Sigmoid colon (tissue), 6 donors: ENCODE measurements at regions not wholly inside any gene's neighbourhood (a gene's known extent, or its start where the extent isn't known, plus 50 kb on each side); places are given as distances from the start of the nearest gene placed in this dataset.

ENCODE experiments used
- DNase-seq: peaks from one replicate; pipeline ENCODE4 v3.0.0-alpha.2; 2019
- H3K27ac ChIP-seq, 4 donors: fragments of 200-600 bp; sonication (generic); one replicate each; pipeline ENCODE4 v1.5.1; 2016 to 2019; ENCODE audit warnings: mild to moderate bottlenecking in 1 of 4
- H3K27me3 ChIP-seq, 3 donors: fragments of 200-600 bp; sonication (generic); one replicate each; pipeline ENCODE4 v1.5.1; 2019; ENCODE audit warnings: mild to moderate bottlenecking in 1 of 3
- H3K36me3 ChIP-seq, 4 donors: fragments of 200-600 bp; sonication (generic); one replicate each; pipeline ENCODE4 v1.5.1; 2016 to 2019
- H3K4me1 ChIP-seq, 4 donors: fragments of 200-600 bp; sonication (generic); one replicate each; pipeline ENCODE4 v1.5.1; 2017 to 2019
- H3K4me3 ChIP-seq, 4 donors: fragments of 200-600 bp; sonication (generic); one replicate each; pipeline ENCODE4 v1.5.1; 2017 to 2019; ENCODE audit warnings: mild to moderate bottlenecking in 2 of 4, moderate library complexity in 1 of 4
- H3K9me3 ChIP-seq, 4 donors: fragments of 200-600 bp in 3 of 4; sonication (generic) in 3 of 4; one replicate each; pipeline versions ENCODE4 v1.5.1 to v1.6.1; 2013 to 2019
- EP300 ChIP-seq, 4 donors: sonication (generic); formaldehyde crosslinking; IDR thresholded peaks; one replicate each; pipeline ENCODE4 v1.6.1; 2017; ENCODE audit warnings: antibody characterized with exemption in 4 of 4
- POLR2A ChIP-seq, 2 donors: fragments of 450-650 bp; IDR thresholded peaks; one replicate each; pipeline ENCODE4 v1.6.1; 2016; ENCODE audit warnings: antibody characterized with exemption in 2 of 2, mild to moderate bottlenecking in 2 of 2, moderate library complexity in 2 of 2
- POLR2AphosphoS5 ChIP-seq, 4 donors: sonication (generic); formaldehyde crosslinking; IDR thresholded peaks; one replicate each; pipeline ENCODE4 v1.6.1; 2017; ENCODE audit warnings: antibody characterized with exemption in 4 of 4
- WGBS, 2 donors: extraction: QIAGEN DNeasy Blood & Tissue Kit; methylation state at CpG; one replicate each; pipeline ENCODE4 v1.1.7; 2013; 5-methylcytosine and 5-hydroxymethylcytosine counted together
- intact Hi-C: fragments of 100-400 bp; cut with DNase I; formaldehyde crosslinking; loops from one replicate; pipeline ENCODE4 v1.15.1; 2023
- TF ChIP-seq, protein P1 (sequence below), 4 experiments: fragments of 450-650 bp in 3 of 4; fragments of 200-600 bp in 1 of 4; IDR thresholded peaks; one replicate each; pipeline ENCODE4 v1.5.1; 2016 to 2019; ENCODE audit warnings: antibody characterized with exemption in 4 of 4, mild to moderate bottlenecking in 3 of 4, moderate library complexity in 2 of 4
- donor health status: healthy with polysubstance abuse.
- donor health status: healthy.

DNA sequence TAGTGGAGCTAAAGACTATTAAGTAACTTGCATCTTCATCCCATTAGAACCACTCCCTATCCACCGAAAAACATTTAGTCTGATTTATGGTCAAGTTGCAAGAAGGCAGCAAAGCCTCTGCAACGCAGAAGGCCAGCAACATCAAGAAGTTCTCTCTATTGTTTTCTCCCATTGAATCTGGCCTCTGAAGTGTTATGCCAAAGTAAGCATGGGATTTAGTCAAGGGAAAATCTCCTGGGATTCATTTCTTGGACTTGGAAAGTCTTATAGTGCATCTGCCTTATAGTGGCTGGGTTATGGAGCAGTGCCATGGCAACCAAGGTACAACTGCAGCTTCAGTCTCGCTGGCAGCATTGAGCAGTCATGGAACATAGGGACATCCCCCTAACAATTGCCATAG, 87.7 kb upstream of the KRR1 start:
- intact Hi-C loops, result no loop called here
- WGBS, 2 donors, result 88 to 89% methylated on average over 3 of the region's 3 CpGs
- TF ChIP-seq EP300 (IDR thresholded peaks at IDR 0.05) (no peak), POLR2AphosphoS5 (IDR thresholded peaks at IDR 0.05) (no peak), POLR2A (IDR thresholded peaks at IDR 0.05) (no peak)
- TF ChIP-seq, protein P1, sequence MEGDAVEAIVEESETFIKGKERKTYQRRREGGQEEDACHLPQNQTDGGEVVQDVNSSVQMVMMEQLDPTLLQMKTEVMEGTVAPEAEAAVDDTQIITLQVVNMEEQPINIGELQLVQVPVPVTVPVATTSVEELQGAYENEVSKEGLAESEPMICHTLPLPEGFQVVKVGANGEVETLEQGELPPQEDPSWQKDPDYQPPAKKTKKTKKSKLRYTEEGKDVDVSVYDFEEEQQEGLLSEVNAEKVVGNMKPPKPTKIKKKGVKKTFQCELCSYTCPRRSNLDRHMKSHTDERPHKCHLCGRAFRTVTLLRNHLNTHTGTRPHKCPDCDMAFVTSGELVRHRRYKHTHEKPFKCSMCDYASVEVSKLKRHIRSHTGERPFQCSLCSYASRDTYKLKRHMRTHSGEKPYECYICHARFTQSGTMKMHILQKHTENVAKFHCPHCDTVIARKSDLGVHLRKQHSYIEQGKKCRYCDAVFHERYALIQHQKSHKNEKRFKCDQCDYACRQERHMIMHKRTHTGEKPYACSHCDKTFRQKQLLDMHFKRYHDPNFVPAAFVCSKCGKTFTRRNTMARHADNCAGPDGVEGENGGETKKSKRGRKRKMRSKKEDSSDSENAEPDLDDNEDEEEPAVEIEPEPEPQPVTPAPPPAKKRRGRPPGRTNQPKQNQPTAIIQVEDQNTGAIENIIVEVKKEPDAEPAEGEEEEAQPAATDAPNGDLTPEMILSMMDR (IDR thresholded peaks at IDR 0.05), result no peak

DNA sequence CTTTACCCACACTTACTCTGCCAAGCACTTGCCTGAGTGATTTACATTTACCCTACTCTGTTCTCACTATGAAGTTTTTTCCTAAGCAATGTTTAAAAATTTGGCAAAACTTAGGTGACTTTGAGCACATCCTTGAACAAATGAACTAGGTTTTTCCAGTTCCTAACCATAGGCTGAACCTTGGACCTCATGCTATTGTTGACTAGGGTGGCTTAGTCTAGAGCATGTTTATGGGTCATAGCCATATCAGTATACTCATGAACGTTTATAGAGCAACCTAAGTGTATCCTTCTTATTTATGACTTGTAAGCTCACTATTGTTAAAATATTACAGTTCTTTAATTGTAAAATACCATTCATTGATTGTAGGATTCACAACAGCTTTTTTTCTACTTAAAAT, 85.0 kb upstream of the KRR1 start:
- no peak for TF ChIP-seq POLR2AphosphoS5 (IDR thresholded peaks at IDR 0.05)
- TF ChIP-seq EP300 (IDR thresholded peaks at IDR 0.05), result no peak
- TF ChIP-seq, protein P1 (IDR thresholded peaks at IDR 0.05), result no peak
- no peak for TF ChIP-seq POLR2A (IDR thresholded peaks at IDR 0.05)
- H3K27ac ChIP-seq, result no peak overlapping the region

More for the DNA sequence above, 87.7 kb upstream of the KRR1 start:
- Histone ChIP-seq H3K4me3 (no peak overlapping the region), H3K9me3 (no peaks in the 10 kb centered on the region), H3K36me3 (no peaks in the 10 kb centered on the region), H3K27ac (no peak overlapping the region), H3K27me3 (no peaks in the 10 kb centered on the region), H3K4me1 (no peaks in the 10 kb centered on the region)
- no peak for DNase-seq

DNA sequence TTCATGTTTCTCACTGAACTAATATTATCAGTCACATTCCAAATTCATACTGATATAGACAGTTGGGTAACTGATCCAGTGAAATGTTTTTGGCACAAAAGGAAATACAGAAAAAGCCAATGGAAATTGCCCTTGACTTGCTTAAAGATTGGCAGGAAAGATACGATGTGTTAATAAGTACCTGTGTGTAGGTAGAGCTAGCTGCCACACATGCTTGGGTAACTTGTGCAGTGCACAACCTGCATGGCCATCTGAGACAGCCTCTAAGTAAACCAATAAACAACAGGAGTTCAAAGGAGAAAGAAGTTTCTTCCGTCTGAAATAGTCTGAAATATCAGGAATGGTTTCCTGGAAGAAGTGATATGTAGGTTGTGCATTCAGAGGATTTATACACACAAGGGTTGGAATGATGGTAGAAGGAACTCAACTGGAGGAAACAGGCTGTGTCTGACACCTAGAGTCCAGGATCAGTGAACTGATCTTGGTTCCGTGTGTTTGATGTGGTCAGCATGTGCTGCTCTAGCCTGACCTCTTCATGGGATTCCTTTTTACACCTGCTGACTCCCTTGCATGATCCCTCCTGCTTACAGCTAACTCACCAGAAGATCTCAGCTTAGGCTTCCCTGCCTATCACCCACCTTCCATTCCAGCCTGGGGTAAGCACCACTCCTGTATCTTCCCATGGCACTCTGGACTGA, 81.4 kb upstream of the KRR1 start:
- 89% methylated on average over 3 of the region's 3 CpGs for WGBS, 2 donors
- TF ChIP-seq, protein P1 (IDR thresholded peaks at IDR 0.05), result no peak
- TF ChIP-seq POLR2AphosphoS5 (IDR thresholded peaks at IDR 0.05) (no peak), EP300 (IDR thresholded peaks at IDR 0.05) (no peak), POLR2A (IDR thresholded peaks at IDR 0.05) (no peak)
- H3K27me3 ChIP-seq, result no peaks in the 10 kb centered on the region
- DNase-seq, result no peak
- H3K36me3 ChIP-seq, result no peaks in the 10 kb centered on the region
- intact Hi-C loops, result no loop called here
- H3K27ac ChIP-seq, result no peak overlapping the region
- no peak overlapping the region for H3K4me3 ChIP-seq
- H3K4me1 ChIP-seq, result no peaks in the 10 kb centered on the region
- H3K9me3 ChIP-seq, result no peaks in the 10 kb centered on the region

More for the DNA sequence above, 85.0 kb upstream of the KRR1 start:
- 13 to 38% methylated on average over 1 of the region's 1 CpG for WGBS, 2 donors
- H3K4me1 ChIP-seq, result no peaks in the 10 kb centered on the region
- H3K4me3 ChIP-seq, result no peak overlapping the region
- intact Hi-C loops, result no loop called here
- no peaks in the 10 kb centered on the region for H3K36me3 ChIP-seq
- DNase-seq, result no peak
- H3K9me3 ChIP-seq, result no peaks in the 10 kb centered on the region
- no peaks in the 10 kb centered on the region for H3K27me3 ChIP-seq

DNA sequence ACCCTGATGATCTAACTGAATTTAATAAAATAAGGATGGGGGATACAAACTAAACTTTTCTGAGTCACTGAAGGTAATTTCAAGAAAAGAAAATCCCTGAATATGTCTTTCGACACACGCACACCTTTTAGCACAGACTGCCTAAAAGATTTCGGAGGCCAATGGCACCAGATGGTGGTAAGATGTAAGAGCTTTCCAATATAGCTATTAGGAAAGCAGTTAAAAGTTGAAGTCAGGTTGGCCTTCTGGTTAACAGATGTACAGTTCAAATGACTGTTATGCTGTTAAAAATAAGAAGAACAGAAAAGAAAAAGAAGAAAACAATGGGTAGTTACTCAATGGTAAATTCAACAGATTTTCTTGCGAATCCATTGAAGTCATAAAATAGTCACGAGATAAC, 80.7 kb upstream of the KRR1 start:
- intact Hi-C loops, result no loop called here
- H3K4me1 ChIP-seq, result no peaks in the 10 kb centered on the region
- TF ChIP-seq, protein P1 (IDR thresholded peaks at IDR 0.05), result no peak
- TF ChIP-seq POLR2A (IDR thresholded peaks at IDR 0.05), result no peak
- no peak for TF ChIP-seq POLR2AphosphoS5 (IDR thresholded peaks at IDR 0.05)
- TF ChIP-seq EP300 (IDR thresholded peaks at IDR 0.05), result no peak
- no peak overlapping the region for H3K27ac ChIP-seq
- H3K9me3 ChIP-seq, result no peaks in the 10 kb centered on the region
- no peaks in the 10 kb centered on the region for H3K27me3 ChIP-seq
- H3K36me3 ChIP-seq, result no peaks in the 10 kb centered on the region
- WGBS, 2 donors, result 96 to 98% methylated on average over 5 of the region's 5 CpGs
- no peak overlapping the region for H3K4me3 ChIP-seq
- DNase-seq, result no peak

DNA sequence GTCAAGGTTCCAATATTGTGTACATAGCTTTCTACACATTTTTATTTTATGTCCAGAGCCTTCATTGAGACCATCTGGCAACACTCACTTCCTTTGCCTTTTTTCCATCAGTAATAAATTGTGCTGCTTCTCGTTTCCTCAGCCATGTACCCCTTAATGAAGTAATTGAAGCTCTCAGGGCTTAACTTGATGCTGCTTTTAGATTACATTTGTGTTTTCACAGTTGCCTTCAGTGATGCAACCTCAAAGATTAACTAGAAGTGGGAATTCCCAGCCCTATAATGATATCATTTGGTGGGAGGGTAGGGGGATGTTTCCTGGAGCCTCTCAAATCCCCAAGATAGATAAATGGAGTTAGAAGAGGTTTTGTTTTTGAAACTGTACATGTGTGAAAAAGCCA, 80.2 kb upstream of the KRR1 start:
- no peak for DNase-seq
- intact Hi-C loops, result no loop called here
- no peak overlapping the region for H3K27ac ChIP-seq
- no peaks in the 10 kb centered on the region for H3K9me3 ChIP-seq
- no peaks in the 10 kb centered on the region for H3K4me1 ChIP-seq
- H3K4me3 ChIP-seq, result no peak overlapping the region
- H3K36me3 ChIP-seq, result no peaks in the 10 kb centered on the region
- H3K27me3 ChIP-seq, result no peaks in the 10 kb centered on the region
- WGBS, 2 donors, result 40 to 64% methylated on average over 1 of the region's 1 CpG
- TF ChIP-seq EP300 (IDR thresholded peaks at IDR 0.05) (no peak), POLR2A (IDR thresholded peaks at IDR 0.05) (no peak), POLR2AphosphoS5 (IDR thresholded peaks at IDR 0.05) (no peak)
- TF ChIP-seq, protein P1 (IDR thresholded peaks at IDR 0.05), result no peak
